HFFc6 (cell line): ENCODE measurements at regions not wholly inside any gene's neighbourhood (a gene's known extent, or its start where the extent isn't known, plus 50 kb on each side); places are given as distances from the start of the nearest gene placed in this dataset.

ENCODE experiments used
- DNase-seq: peaks from one replicate; pipeline ENCODE4 v3.0.0-alpha.2; 2018
- H3K27ac Mint-ChIP-seq: 2 replicates; pipeline ENCODE4 v1.8.0; 2020; ENCODE audit warnings: mild to moderate bottlenecking, mixed read lengths
- H3K27me3 Mint-ChIP-seq: 2 replicates; pipeline ENCODE4 v1.8.0; 2021; ENCODE audit warnings: mild to moderate bottlenecking, moderate library complexity, mixed read lengths; ENCODE audit not compliant: insufficient read depth
- H3K36me3 Mint-ChIP-seq: 2 replicates; pipeline ENCODE4 v1.8.0; 2021; ENCODE audit warnings: low read depth, mixed read lengths
- H3K4me1 Mint-ChIP-seq: 2 replicates; pipeline ENCODE4 v1.8.0; 2020; ENCODE audit warnings: low read depth, mixed read lengths
- H3K4me3 Mint-ChIP-seq: 2 replicates; pipeline ENCODE4 v1.8.0; 2020; ENCODE audit warnings: mild to moderate bottlenecking, moderate library complexity, mixed read lengths
- H3K9me3 Mint-ChIP-seq: 2 replicates; pipeline ENCODE4 v1.8.0; 2020; ENCODE audit warnings: mild to moderate bottlenecking, mixed read lengths
- CTCF ChIP-seq: fragments of 200-600 bp; sonication (generic); IDR thresholded peaks from 2 replicates; pipeline ENCODE4 v1.5.0; 2021; ENCODE audit warnings: antibody characterized with exemption, mild to moderate bottlenecking

GRCh38 chr11:11075515-11076171, 217.8 kb upstream of the ZBED5 start:
- Mint-ChIP-seq H3K4me3 (no peak overlapping the region), H3K27me3 (peaks cover 50% of the 10 kb centered on the region), H3K27ac (no peak overlapping the region), H3K9me3 (no peaks in the 10 kb centered on the region), H3K4me1 (no peaks in the 10 kb centered on the region), H3K36me3 (no peaks in the 10 kb centered on the region)
- no peak for DNase-seq
- TF ChIP-seq CTCF = peak; percentile 21; the same call in 1 of the 2 replicates

GRCh38 chr11:11074686-11075335, 217.0 kb upstream of the ZBED5 start:
- no peak for TF ChIP-seq CTCF
- Mint-ChIP-seq H3K4me1 (no peaks in the 10 kb centered on the region), H3K27ac (no peak overlapping the region), H3K9me3 (no peaks in the 10 kb centered on the region), H3K4me3 (no peak overlapping the region), H3K36me3 (no peaks in the 10 kb centered on the region), H3K27me3 (peaks cover 49% of the 10 kb centered on the region)
- DNase-seq = no peak

- Mint-ChIP-seq H3K36me3 (no peaks in the 10 kb centered on the region), H3K27me3 (peaks cover 55% of the 10 kb centered on the region)
Observed at GRCh38 chr11:11073996-11074395, 216.1 kb upstream of the ZBED5 start.

GRCh38 chr11:11072067-11072466, 214.2 kb upstream of the ZBED5 start:
- Mint-ChIP-seq H3K36me3 (no peaks in the 10 kb centered on the region), H3K4me1 (no peaks in the 10 kb centered on the region), H3K27me3 (peaks cover 52% of the 10 kb centered on the region), H3K27ac (no peak overlapping the region), H3K4me3 (no peak overlapping the region), H3K9me3 (no peaks in the 10 kb centered on the region)
- no peak for TF ChIP-seq CTCF
- no peak for DNase-seq

More at GRCh38 chr11:11073996-11074395, 216.1 kb upstream of the ZBED5 start:
- H3K9me3 Mint-ChIP-seq = no peaks in the 10 kb centered on the region
- TF ChIP-seq CTCF = no peak
- H3K4me3 Mint-ChIP-seq = no peak overlapping the region
- H3K27ac Mint-ChIP-seq = no peak overlapping the region
- no peaks in the 10 kb centered on the region for H3K4me1 Mint-ChIP-seq
- DNase-seq = no peak

- Mint-ChIP-seq H3K36me3 (no peaks in the 10 kb centered on the region), H3K9me3 (no peaks in the 10 kb centered on the region), H3K27ac (no peak overlapping the region), H3K4me1 (no peaks in the 10 kb centered on the region), H3K4me3 (no peak overlapping the region), H3K27me3 (peaks cover 49% of the 10 kb centered on the region)
- TF ChIP-seq CTCF = no peak
- no peak for DNase-seq
Observed at GRCh38 chr11:11071486-11071885, 213.6 kb upstream of the ZBED5 start.
